ENCODE measurements at regions not wholly inside any gene's neighbourhood (a gene's known extent, or its start where the extent isn't known, plus 50 kb on each side); places are given as distances from the start of the nearest gene placed in this dataset.

DNA sequence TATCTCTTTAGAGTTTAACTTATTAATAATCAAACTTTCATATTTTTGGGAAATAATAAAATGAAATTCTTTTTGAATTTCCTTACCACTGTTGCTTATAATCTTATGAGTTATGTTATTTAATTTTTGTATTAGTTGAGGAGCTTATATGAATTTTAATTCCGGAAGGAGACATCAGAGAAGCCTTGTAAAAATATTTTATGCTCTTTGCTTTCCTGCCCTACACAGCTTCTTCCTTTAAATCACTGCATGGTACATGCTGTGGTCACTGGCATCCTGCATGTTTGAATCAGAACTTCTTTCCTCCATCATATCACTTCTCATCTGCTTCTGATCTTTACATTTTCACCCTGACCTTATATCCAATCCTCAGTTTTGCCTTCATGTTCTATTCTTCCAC lies 266.7 kb upstream of the ZSWIM2 start:
- TF ChIP-seq, protein P1, sequence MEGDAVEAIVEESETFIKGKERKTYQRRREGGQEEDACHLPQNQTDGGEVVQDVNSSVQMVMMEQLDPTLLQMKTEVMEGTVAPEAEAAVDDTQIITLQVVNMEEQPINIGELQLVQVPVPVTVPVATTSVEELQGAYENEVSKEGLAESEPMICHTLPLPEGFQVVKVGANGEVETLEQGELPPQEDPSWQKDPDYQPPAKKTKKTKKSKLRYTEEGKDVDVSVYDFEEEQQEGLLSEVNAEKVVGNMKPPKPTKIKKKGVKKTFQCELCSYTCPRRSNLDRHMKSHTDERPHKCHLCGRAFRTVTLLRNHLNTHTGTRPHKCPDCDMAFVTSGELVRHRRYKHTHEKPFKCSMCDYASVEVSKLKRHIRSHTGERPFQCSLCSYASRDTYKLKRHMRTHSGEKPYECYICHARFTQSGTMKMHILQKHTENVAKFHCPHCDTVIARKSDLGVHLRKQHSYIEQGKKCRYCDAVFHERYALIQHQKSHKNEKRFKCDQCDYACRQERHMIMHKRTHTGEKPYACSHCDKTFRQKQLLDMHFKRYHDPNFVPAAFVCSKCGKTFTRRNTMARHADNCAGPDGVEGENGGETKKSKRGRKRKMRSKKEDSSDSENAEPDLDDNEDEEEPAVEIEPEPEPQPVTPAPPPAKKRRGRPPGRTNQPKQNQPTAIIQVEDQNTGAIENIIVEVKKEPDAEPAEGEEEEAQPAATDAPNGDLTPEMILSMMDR (IDR thresholded peaks at IDR 0.05; ENCODE audit: insufficient read depth, low read length, poor library complexity, severe bottlenecking): no peak
- TF ChIP-seq EZH2phosphoT487 (conservative IDR thresholded peaks at IDR 0.05; ENCODE audit: low read length): no peak
